ENCODE measurements at regions not wholly inside any gene's neighbourhood (a gene's known extent, or its start where the extent isn't known, plus 50 kb on each side); places are given as distances from the start of the nearest gene placed in this dataset.

DNA sequence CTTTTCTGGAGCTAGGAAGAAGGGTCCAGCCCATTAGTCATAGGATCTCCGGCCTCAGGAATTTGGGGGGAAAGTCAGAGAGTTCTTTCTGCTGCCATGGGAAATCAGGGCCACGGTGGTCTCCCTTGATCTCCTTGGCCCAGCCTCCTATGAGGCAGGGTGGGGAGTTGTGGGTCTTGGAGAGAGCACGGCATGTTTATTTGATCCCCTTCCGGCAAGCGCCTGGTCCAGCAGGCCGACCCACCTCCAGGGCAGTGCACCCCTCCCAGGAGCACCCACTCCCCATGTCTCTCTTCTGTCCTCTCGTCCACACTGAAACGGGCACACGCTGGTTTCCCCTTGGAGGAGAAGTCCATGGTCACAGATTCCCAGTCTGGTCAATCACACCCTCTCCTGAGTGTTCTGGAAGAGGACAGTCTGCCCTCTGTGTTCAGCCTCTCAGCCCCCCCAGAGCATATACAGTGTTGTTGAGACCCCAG is 464.6 kb upstream of the HS6ST1 start:
- H3K36me3 ChIP-seq (ENCODE audit: control insufficient read depth, insufficient read depth, low read length): no peaks in the 10 kb centered on the region
- no peak overlapping the region for H3K9ac ChIP-seq (ENCODE audit: low read length)
- H3K27me3 ChIP-seq (ENCODE audit: control insufficient read depth, insufficient read depth, low read length): no peaks in the 10 kb centered on the region
- no peak overlapping the region for H3K4me3 ChIP-seq (ENCODE audit: low read depth, low read length)
- H3K9me3 ChIP-seq (ENCODE audit: control insufficient read depth, insufficient read depth, low read depth, low read length): no peaks in the 10 kb centered on the region
- peaks cover 12% of the 10 kb centered on the region for H3K4me1 ChIP-seq (ENCODE audit: control insufficient read depth, insufficient read depth, low read length)
- H3K27ac ChIP-seq (ENCODE audit: low read depth, low read length): no peak overlapping the region

DNA sequence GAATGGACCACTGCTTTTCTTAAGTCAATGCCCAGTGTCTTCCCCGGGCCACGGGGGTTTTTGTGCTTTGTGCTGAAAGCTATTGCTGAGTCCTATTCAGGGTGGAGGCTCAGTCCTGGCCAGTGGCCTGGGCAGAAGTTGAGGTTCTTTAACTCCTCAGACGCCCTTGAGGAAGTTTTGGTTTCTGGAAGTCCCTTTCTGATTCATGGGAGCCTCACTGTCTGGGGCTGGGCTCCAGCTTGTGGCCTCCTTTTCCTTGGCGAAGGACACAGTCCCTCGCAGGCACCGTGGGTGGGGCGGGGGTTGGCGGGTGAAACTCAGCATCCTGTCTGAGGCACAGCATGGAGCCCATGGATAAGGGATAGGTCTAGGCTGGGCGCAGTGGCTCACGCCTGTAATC is 465.2 kb upstream of the HS6ST1 start:
- Histone ChIP-seq H3K9ac (ENCODE audit: low read length) (no peak overlapping the region), H3K9me3 (ENCODE audit: control insufficient read depth, insufficient read depth, low read depth, low read length) (no peaks in the 10 kb centered on the region; the same call in 1 of the 2 replicates), H3K4me3 (ENCODE audit: low read depth, low read length) (no peak overlapping the region), H3K4me1 (ENCODE audit: control insufficient read depth, insufficient read depth, low read length) (peaks cover 12% of the 10 kb centered on the region), H3K27ac (ENCODE audit: low read depth, low read length) (no peak overlapping the region), H3K27me3 (ENCODE audit: control insufficient read depth, insufficient read depth, low read length) (no peaks in the 10 kb centered on the region), H3K36me3 (ENCODE audit: control insufficient read depth, insufficient read depth, low read length) (no peaks in the 10 kb centered on the region)

DNA sequence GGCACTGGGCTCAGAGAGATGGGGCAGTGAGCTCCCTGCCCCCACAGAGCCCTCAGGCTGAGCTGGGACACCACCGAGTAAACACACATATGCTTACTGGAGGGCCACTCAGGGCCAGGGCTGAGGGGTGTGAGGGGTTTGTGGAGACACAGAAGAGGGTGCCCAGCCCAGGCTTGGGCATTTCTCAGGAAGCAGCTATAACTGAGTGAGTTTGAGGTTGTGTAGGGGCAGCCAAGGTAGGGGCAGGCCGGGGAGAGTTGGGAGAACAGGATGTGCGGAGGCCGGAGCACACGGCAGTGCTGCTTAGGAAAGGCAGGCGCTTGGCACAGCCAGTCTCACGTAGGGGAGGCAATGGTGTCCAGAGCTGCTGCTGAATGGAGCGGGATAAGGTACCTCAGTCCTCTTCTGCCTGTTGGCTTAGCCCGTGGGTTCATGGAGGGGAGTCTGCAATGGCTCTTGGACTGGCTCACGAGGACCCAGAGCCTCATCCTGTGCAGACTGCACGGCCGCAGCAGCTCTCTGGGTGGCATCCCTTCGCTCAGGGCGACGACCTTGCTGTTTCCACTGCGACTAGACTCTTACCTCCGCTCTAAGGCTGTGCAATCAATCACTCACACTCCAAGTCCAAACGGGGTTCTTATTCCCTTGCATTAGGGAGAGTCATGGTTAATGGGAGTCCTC is 466.1 kb upstream of the HS6ST1 start:
- Histone ChIP-seq H3K9me3 (ENCODE audit: control insufficient read depth, insufficient read depth, low read depth, low read length) (no peaks in the 10 kb centered on the region; the same call in 1 of the 2 replicates), H3K9ac (ENCODE audit: low read length) (no peak overlapping the region), H3K36me3 (ENCODE audit: control insufficient read depth, insufficient read depth, low read length) (no peaks in the 10 kb centered on the region), H3K4me3 (ENCODE audit: low read depth, low read length) (no peak overlapping the region), H3K27ac (ENCODE audit: low read depth, low read length) (no peak overlapping the region), H3K4me1 (ENCODE audit: control insufficient read depth, insufficient read depth, low read length) (peaks cover 12% of the 10 kb centered on the region), H3K27me3 (ENCODE audit: control insufficient read depth, insufficient read depth, low read length) (no peaks in the 10 kb centered on the region)

- Histone ChIP-seq H3K4me1 (ENCODE audit: control insufficient read depth, insufficient read depth, low read length) (peaks cover 12% of the 10 kb centered on the region), H3K4me3 (ENCODE audit: low read depth, low read length) (no peak overlapping the region), H3K27me3 (ENCODE audit: control insufficient read depth, insufficient read depth, low read length) (no peaks in the 10 kb centered on the region), H3K9me3 (ENCODE audit: control insufficient read depth, insufficient read depth, low read depth, low read length) (no peaks in the 10 kb centered on the region; the same call in 1 of the 2 replicates), H3K27ac (ENCODE audit: low read depth, low read length) (no peak overlapping the region), H3K36me3 (ENCODE audit: control insufficient read depth, insufficient read depth, low read length) (no peaks in the 10 kb centered on the region), H3K9ac (ENCODE audit: low read length) (no peak overlapping the region)
Measured at GRCh38 chr2:128786316-128786715, 467.6 kb upstream of the HS6ST1 start.

DNA sequence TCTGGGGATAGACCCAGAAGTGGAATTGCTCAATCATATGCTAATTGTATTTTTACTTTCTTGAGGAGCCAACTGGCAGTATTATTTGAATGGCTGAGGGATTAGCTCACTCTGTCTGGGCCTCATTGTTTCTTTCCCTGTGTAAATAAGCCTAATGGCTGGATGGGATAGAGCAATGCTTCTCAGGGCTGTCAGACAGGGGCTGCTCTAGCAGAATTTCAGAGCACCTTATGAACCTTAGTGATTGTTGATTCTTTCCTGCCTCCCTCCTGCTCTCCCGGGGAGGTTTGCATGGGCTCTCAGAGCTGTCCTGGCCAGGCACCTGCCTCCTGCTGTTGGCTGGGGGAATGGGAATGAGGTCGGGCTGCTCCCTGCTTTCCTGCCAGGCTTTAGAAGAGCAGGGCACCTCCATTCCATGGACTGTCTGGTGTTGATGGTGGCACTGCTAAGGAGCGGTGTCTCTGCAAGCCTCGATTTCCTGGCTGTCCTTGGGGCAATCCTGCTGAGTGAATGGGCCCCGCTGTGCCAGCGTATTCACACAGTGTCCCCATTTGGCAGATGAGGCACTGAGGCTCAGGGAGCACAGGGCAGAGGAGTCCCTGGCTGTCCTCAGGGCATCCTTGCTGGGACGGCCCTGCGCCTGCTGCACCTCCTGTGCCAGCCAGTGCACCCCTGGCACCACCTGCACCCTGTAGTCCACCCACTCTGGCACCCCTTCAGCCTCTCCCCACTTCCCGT is 468.2 kb upstream of the HS6ST1 start:
- Histone ChIP-seq H3K9me3 (ENCODE audit: control insufficient read depth, insufficient read depth, low read depth, low read length) (no peaks in the 10 kb centered on the region; the same call in 1 of the 2 replicates), H3K9ac (ENCODE audit: low read length) (no peak overlapping the region), H3K36me3 (ENCODE audit: control insufficient read depth, insufficient read depth, low read length) (no peaks in the 10 kb centered on the region), H3K4me1 (ENCODE audit: control insufficient read depth, insufficient read depth, low read length) (peaks cover 12% of the 10 kb centered on the region), H3K27ac (ENCODE audit: low read depth, low read length) (no peak overlapping the region), H3K27me3 (ENCODE audit: control insufficient read depth, insufficient read depth, low read length) (no peaks in the 10 kb centered on the region), H3K4me3 (ENCODE audit: low read depth, low read length) (no peak overlapping the region)

GRCh38 chr2:128787616-128788015 is 468.9 kb upstream of the HS6ST1 start:
- Histone ChIP-seq H3K9me3 (ENCODE audit: control insufficient read depth, insufficient read depth, low read depth, low read length) (no peaks in the 10 kb centered on the region; the same call in 1 of the 2 replicates), H3K9ac (ENCODE audit: low read length) (no peak overlapping the region), H3K27me3 (ENCODE audit: control insufficient read depth, insufficient read depth, low read length) (no peaks in the 10 kb centered on the region), H3K4me3 (ENCODE audit: low read depth, low read length) (no peak overlapping the region), H3K4me1 (ENCODE audit: control insufficient read depth, insufficient read depth, low read length) (peaks cover 12% of the 10 kb centered on the region), H3K27ac (ENCODE audit: low read depth, low read length) (no peak overlapping the region), H3K36me3 (ENCODE audit: control insufficient read depth, insufficient read depth, low read length) (no peaks in the 10 kb centered on the region)

DNA sequence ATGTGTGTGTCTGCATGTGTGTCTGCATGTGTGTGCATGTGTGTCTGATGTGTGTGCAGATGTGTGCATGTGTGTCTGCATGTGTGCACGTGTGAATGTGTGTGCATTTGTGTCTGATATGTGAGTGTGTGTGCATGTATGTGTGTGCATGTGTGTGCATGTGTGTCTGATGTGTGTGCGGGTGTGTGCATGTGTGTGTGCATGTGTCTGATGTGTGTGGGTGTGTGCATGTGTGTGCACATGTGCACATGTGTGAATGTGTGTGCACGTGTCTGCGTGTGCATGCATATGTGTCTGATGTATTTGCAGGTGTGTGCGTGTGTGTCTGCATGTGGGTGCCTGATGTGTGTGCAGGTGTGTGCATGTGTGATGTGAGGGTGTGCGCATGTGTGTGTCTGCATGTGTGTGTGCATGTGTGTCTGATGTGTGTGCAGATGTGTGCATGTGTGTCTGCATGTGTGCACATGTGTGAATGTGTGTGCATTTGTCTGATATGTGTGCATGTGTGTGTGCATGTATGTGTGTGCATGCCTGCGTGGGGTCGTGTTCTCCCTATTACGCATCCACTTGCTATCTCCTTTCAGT is 470.1 kb upstream of the HS6ST1 start:
- Histone ChIP-seq H3K36me3 (ENCODE audit: control insufficient read depth, insufficient read depth, low read length) (no peaks in the 10 kb centered on the region), H3K4me3 (ENCODE audit: low read depth, low read length) (no peak overlapping the region), H3K27me3 (ENCODE audit: control insufficient read depth, insufficient read depth, low read length) (no peaks in the 10 kb centered on the region), H3K9ac (ENCODE audit: low read length) (no peak overlapping the region), H3K4me1 (ENCODE audit: control insufficient read depth, insufficient read depth, low read length) (peaks cover 12% of the 10 kb centered on the region), H3K27ac (ENCODE audit: low read depth, low read length) (no peak overlapping the region), H3K9me3 (ENCODE audit: control insufficient read depth, insufficient read depth, low read depth, low read length) (no peaks in the 10 kb centered on the region; the same call in 1 of the 2 replicates)

DNA sequence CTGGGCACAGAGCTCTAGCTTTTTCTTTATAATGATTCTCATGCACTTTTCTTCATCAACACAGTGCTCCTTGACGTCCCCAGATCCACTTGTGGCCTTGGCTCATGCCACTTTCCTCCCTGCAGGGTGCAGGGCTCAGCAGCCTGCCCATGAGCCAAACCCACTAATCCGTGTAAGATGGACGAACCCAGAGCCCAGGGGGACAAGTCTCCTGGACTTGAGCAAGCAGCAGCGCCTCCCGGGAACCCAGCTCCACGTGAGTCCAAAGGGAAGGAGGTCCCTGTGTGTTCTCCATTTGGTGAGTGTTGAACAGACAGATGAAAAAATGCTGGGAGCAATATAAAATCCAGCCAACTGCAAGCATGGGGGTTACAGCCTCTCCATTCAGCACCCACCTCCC is 470.6 kb upstream of the HS6ST1 start:
- H3K4me3 ChIP-seq (ENCODE audit: low read depth, low read length): no peak overlapping the region
- no peak overlapping the region for H3K9ac ChIP-seq (ENCODE audit: low read length)
- H3K27me3 ChIP-seq (ENCODE audit: control insufficient read depth, insufficient read depth, low read length): no peaks in the 10 kb centered on the region
- H3K27ac ChIP-seq (ENCODE audit: low read depth, low read length): no peak overlapping the region
- H3K36me3 ChIP-seq (ENCODE audit: control insufficient read depth, insufficient read depth, low read length): no peaks in the 10 kb centered on the region
- peaks cover 12% of the 10 kb centered on the region for H3K4me1 ChIP-seq (ENCODE audit: control insufficient read depth, insufficient read depth, low read length)
- no peaks in the 10 kb centered on the region; the same call in 1 of the 2 replicates for H3K9me3 ChIP-seq (ENCODE audit: control insufficient read depth, insufficient read depth, low read depth, low read length)

DNA sequence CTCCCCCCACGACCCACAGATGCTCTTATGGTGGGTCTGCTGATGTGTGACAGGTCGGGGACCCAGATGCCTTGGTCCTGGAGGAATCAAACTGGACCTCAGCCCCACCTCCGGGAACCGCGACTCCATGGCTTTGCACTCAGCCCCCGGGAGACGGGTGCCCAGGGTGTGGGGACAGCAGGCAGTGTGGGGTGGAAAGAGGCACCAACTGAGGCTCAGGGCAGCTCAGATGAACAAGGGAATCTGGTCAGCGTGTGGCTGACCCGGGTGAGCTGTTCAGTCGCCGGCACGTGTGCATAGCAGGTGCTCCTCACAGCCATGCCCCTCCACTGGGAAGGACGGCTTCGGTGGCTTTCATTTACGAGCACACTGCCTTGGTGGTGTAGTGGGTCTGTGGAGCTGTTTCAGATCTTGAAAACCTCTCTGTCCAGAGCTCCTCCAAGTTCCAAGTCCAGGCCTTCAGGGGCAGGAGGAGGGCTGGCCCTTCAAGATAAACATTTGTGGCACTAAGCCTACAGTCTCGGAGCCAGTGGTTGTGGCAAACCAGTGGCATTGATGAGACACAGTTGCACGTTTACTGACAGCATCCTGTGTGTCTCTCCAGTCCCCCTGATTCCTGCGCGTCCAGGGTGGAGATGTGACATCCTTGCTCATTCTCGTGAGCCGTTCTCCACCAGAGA is 471.2 kb upstream of the HS6ST1 start:
- H3K27me3 ChIP-seq (ENCODE audit: control insufficient read depth, insufficient read depth, low read length): no peaks in the 10 kb centered on the region
- H3K36me3 ChIP-seq (ENCODE audit: control insufficient read depth, insufficient read depth, low read length): no peaks in the 10 kb centered on the region
- H3K27ac ChIP-seq (ENCODE audit: low read depth, low read length): no peak overlapping the region
- no peaks in the 10 kb centered on the region; the same call in 1 of the 2 replicates for H3K9me3 ChIP-seq (ENCODE audit: control insufficient read depth, insufficient read depth, low read depth, low read length)
- no peak overlapping the region for H3K9ac ChIP-seq (ENCODE audit: low read length)
- H3K4me3 ChIP-seq (ENCODE audit: low read depth, low read length): no peak overlapping the region
- H3K4me1 ChIP-seq (ENCODE audit: control insufficient read depth, insufficient read depth, low read length): peaks cover 12% of the 10 kb centered on the region

- Histone ChIP-seq H3K4me3 (ENCODE audit: low read depth, low read length) (no peak overlapping the region), H3K4me1 (ENCODE audit: control insufficient read depth, insufficient read depth, low read length) (peaks cover 12% of the 10 kb centered on the region), H3K36me3 (ENCODE audit: control insufficient read depth, insufficient read depth, low read length) (no peaks in the 10 kb centered on the region), H3K9ac (ENCODE audit: low read length) (no peak overlapping the region), H3K27ac (ENCODE audit: low read depth, low read length) (no peak overlapping the region), H3K9me3 (ENCODE audit: control insufficient read depth, insufficient read depth, low read depth, low read length) (no peaks in the 10 kb centered on the region; the same call in 1 of the 2 replicates), H3K27me3 (ENCODE audit: control insufficient read depth, insufficient read depth, low read length) (no peaks in the 10 kb centered on the region)
Measured at GRCh38 chr2:128790541-128791001, 471.9 kb upstream of the HS6ST1 start.
